Fibroblast of lung (primary cell): ENCODE measurements at regions not wholly inside any gene's neighbourhood (a gene's known extent, or its start where the extent isn't known, plus 50 kb on each side); places are given as distances from the start of the nearest gene placed in this dataset.

Source experiments
- DNase-seq, 2 donors: peaks; one replicate each; pipeline versions ENCODE4 v3.0.0 to v3.0.0-alpha.2; 2010; ENCODE audit warnings: low read depth in 2 of 2
- H2AFZ ChIP-seq: 2 replicates; pipeline ENCODE4 v1.5.1; 2012; ENCODE audit warnings: low read length, control low read depth, inconsistent platforms
- H3K27ac ChIP-seq: 2 replicates; pipeline ENCODE4 v1.5.1; 2011; ENCODE audit warnings: low read length, control low read depth; ENCODE audit not compliant: insufficient read depth
- H3K27me3 ChIP-seq: 2 replicates; pipeline ENCODE4 v1.5.1; 2011; ENCODE audit warnings: mild to moderate bottlenecking, low read length; ENCODE audit not compliant: control insufficient read depth, insufficient read depth
- H3K36me3 ChIP-seq: 2 replicates; pipeline ENCODE4 v1.5.1; 2011; ENCODE audit warnings: low read length; ENCODE audit not compliant: control insufficient read depth, insufficient read depth
- H3K4me1 ChIP-seq: 2 replicates; pipeline ENCODE4 v1.5.1; 2011; ENCODE audit warnings: low read length; ENCODE audit not compliant: control insufficient read depth, insufficient read depth; ENCODE audit errors: extremely low read depth
- H3K4me2 ChIP-seq: 2 replicates; pipeline ENCODE4 v1.5.1; 2011; ENCODE audit warnings: low read length, control low read depth; ENCODE audit not compliant: insufficient read depth; ENCODE audit errors: extremely low read depth
- H3K4me3 ChIP-seq, 4 experiments: fragments of 200-600 bp in 1 of 4; sonication (generic) in 1 of 4; replicated peaks in 1 of 4; 2 replicates each; pipeline ENCODE4 v1.5.1; 2011 to 2016; ENCODE audit warnings: low read length in 4 of 4, low read depth in 3 of 4, mild to moderate bottlenecking in 3 of 4, control low read depth in 2 of 4, inconsistent platforms in 1 of 4, mixed read lengths in 1 of 4; ENCODE audit not compliant: insufficient read depth in 1 of 4; ENCODE audit errors: control extremely low read depth in 1 of 4
- H3K79me2 ChIP-seq: 2 replicates; pipeline ENCODE4 v1.5.1; 2012; ENCODE audit warnings: mild to moderate bottlenecking, low read length, inconsistent platforms; ENCODE audit not compliant: control insufficient read depth, insufficient read depth
- H3K9ac ChIP-seq: 2 replicates; pipeline ENCODE4 v1.5.1; 2011; ENCODE audit warnings: mild to moderate bottlenecking, low read length, control low read depth; ENCODE audit not compliant: insufficient read depth
- H3K9me3 ChIP-seq: 2 replicates; pipeline ENCODE4 v1.5.1; 2012; ENCODE audit warnings: low read depth, low read length; ENCODE audit not compliant: control insufficient read depth, insufficient read depth
- H4K20me1 ChIP-seq: 2 replicates; pipeline ENCODE4 v1.5.1; 2011; ENCODE audit warnings: low read length; ENCODE audit not compliant: control insufficient read depth, insufficient read depth; ENCODE audit errors: extremely low read depth
- CTCF ChIP-seq, 2 donors: IDR thresholded peaks in 1 of 2; conservative IDR thresholded peaks in 1 of 2; 1 replicate in 1 of 2; 2 replicates in 1 of 2; pipeline ENCODE4 v1.5.1; 2011 to 2012; ENCODE audit warnings: low read length in 2 of 2, control low read depth in 1 of 2, inconsistent platforms in 1 of 2, low read depth in 1 of 2, mild to moderate bottlenecking in 1 of 2
- EZH2 ChIP-seq: IDR thresholded peaks from 2 replicates; pipeline ENCODE4 v1.5.1; 2012; ENCODE audit warnings: low read length, control low read depth, mild to moderate bottlenecking; ENCODE audit errors: missing control alignments

- H3K4me1 ChIP-seq: peaks cover 13% of the 10 kb centered on the region
- no peak overlapping the region for H3K4me2 ChIP-seq
- no peak overlapping the region for H3K27ac ChIP-seq
- H3K4me3 ChIP-seq: no peak overlapping the region
- no peaks in the 10 kb centered on the region for H3K27me3 ChIP-seq
- H3K9me3 ChIP-seq: no peaks in the 10 kb centered on the region
- no peak overlapping the region for H2AFZ ChIP-seq
- no peaks in the 10 kb centered on the region for H4K20me1 ChIP-seq
- no peak for DNase-seq
- H3K9ac ChIP-seq: no peak overlapping the region
- TF ChIP-seq CTCF (conservative IDR thresholded peaks at IDR 0.05 in 1 of 2, IDR thresholded peaks at IDR 0.05 in 1 of 2; ENCODE audit: low read depth in 1 of 2, low read length in 2 of 2): no peak
- TF ChIP-seq EZH2: no peak
- H3K36me3 ChIP-seq: no peaks in the 10 kb centered on the region
- no peaks in the 10 kb centered on the region for H3K79me2 ChIP-seq
These were observed 116.2 kb upstream of the KIT start for GRCh38 chr4:54541426-54542118.

GRCh38 chr4:54542119-54542438, 115.7 kb upstream of the KIT start:
- Histone ChIP-seq H3K4me3 (no peak overlapping the region), H3K4me1 (peaks cover 13% of the 10 kb centered on the region), H3K79me2 (no peaks in the 10 kb centered on the region), H2AFZ (no peak overlapping the region), H4K20me1 (no peaks in the 10 kb centered on the region), H3K27ac (no peak overlapping the region), H3K9ac (no peak overlapping the region), H3K4me2 (no peak overlapping the region), H3K36me3 (no peaks in the 10 kb centered on the region), H3K9me3 (no peaks in the 10 kb centered on the region), H3K27me3 (no peaks in the 10 kb centered on the region)
- peak in 1 of 2 donors; percentile 47 for DNase-seq
- TF ChIP-seq CTCF (conservative IDR thresholded peaks at IDR 0.05 in 1 of 2, IDR thresholded peaks at IDR 0.05 in 1 of 2; ENCODE audit: low read depth in 1 of 2, low read length in 2 of 2) (no peak), EZH2 (no peak)

GRCh38 chr4:54542540-54543041, 115.2 kb upstream of the KIT start:
- DNase-seq: no peak
- Histone ChIP-seq H4K20me1 (no peaks in the 10 kb centered on the region), H3K9me3 (no peaks in the 10 kb centered on the region), H3K4me1 (peaks cover 13% of the 10 kb centered on the region), H3K36me3 (no peaks in the 10 kb centered on the region), H3K27me3 (no peaks in the 10 kb centered on the region), H3K79me2 (no peaks in the 10 kb centered on the region), H3K27ac (no peak overlapping the region), H3K4me3 (no peak overlapping the region), H3K4me2 (no peak overlapping the region), H3K9ac (no peak overlapping the region), H2AFZ (no peak overlapping the region)
- TF ChIP-seq CTCF (conservative IDR thresholded peaks at IDR 0.05 in 1 of 2, IDR thresholded peaks at IDR 0.05 in 1 of 2; ENCODE audit: low read depth in 1 of 2, low read length in 2 of 2) (no peak), EZH2 (no peak)
